ENCODE measurements at regions not wholly inside any gene's neighbourhood (a gene's known extent, or its start where the extent isn't known, plus 50 kb on each side); places are given as distances from the start of the nearest gene placed in this dataset.
A peak's percentile ranks its signal among the peaks of the same experiment; 100 is the strongest.

DNA sequence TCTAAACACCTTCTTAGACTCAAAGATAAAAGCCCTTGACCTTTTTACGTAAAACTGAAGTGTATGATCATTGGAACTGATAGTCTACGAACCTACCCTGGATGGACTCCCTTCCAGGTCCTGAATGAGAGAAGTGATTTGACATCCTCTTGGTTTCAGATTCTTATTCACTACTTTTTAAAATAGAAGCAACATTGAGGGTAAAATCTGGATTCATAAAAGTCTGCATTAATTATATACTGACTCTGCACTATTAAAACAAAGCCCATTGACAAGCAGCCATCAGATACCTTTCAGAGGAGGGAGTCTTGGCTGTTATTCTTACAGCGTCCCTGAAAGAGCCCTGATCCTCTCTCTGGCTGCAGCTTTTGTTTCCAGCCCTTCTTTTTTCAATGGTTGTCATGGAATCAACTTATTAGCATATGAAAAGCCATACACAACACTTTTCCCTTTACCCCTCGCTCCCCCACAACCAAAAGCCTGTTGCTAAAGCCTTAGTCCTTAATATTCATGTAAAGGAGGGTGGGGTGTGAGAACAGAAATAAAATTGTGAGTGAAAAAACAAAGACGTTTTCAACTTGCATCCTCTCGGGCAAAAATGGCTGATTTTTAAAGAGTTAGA is 270.0 kb upstream of the MARCKS start:
- Mint-ChIP-seq H3K4me1 (ENCODE audit: unreplicated experiment) (peaks cover 42% of the 10 kb centered on the region), H3K4me3 (peak overlapping the region; percentile 14), H3K9me3 (peaks cover 9% of the 10 kb centered on the region), H3K27me3 (no peaks in the 10 kb centered on the region), H3K27ac (peak overlapping the region; percentile 2), H3K36me3 (no peaks in the 10 kb centered on the region)
- no peak for TF ChIP-seq CTCF (conservative IDR thresholded peaks at IDR 0.05)
- DNase-seq (ENCODE audit: extremely low spot score, unreplicated experiment), result no peak

DNA sequence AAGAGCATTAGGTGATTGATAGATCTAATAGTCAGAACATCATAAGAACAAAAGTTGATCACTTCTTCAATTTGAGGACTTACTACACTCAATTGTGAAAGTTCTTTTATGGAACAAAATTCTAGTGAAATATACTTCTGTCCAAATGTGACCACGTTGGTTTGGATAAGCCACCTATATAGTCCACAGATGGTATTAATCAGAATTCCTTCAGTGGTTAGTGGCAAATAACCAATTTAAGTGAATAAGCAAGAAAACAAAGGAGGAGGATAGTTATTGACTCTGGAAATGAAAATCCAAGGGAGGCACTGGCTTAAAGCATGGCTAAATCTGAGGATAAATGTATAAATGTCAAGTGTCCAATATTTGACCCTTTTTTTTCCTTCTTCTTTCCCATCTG is 268.5 kb upstream of the MARCKS start:
- Mint-ChIP-seq H3K27me3 (no peaks in the 10 kb centered on the region), H3K9me3 (peaks cover 9% of the 10 kb centered on the region), H3K27ac (no peak overlapping the region), H3K36me3 (no peaks in the 10 kb centered on the region), H3K4me1 (ENCODE audit: unreplicated experiment) (peaks cover 53% of the 10 kb centered on the region), H3K4me3 (no peak overlapping the region)
- TF ChIP-seq CTCF (conservative IDR thresholded peaks at IDR 0.05), result no peak
- no peak for DNase-seq (ENCODE audit: extremely low spot score, unreplicated experiment)

DNA sequence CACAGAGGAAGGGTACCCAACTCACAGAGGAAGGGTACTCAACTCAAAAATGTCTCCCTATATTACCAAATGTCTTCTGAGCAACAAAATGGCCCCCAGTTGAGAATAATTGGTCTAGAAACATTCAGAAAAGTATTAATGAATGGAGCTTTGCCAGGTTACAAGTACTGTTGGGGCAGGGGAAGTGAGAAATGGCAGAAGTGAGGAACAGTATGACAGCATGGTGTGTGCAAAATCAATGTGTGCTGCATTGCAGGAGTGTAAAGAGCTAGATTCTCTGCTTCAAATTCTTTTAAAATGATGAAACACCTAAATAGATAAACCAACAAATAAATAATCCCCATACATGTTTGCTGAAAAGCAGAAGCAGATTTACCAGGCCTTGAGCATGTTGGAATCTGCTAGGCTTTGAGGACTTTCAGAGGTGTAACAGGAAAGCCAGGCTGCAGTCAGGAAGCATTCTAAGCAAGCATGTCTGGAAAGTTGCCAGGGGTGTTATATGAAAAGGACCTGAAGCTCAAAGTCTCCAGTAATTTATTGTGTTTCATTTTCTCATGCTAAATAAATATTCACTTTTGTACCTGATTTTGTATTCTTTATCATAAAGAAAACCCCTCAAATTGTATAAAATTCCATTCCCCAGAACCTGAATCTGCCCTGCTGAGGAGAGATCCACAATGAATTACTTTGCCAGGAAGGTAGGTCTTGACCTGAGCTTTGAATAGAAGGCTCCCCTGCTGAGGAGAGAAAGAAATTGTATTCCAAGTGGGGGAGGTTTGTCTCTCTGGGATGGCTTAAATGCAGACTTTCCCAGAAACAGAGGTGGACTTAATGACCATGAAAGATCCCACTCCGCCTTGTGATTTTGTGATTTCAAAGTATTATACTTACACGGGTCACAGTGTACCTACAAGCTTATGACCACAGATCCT is 265.0 kb upstream of the MARCKS start:
- TF ChIP-seq CTCF (conservative IDR thresholded peaks at IDR 0.05), result no peak
- H3K9me3 Mint-ChIP-seq, result peaks cover 8% of the 10 kb centered on the region
- DNase-seq (ENCODE audit: extremely low spot score, unreplicated experiment), result no peak
- H3K4me1 Mint-ChIP-seq (ENCODE audit: unreplicated experiment), result peaks cover 49% of the 10 kb centered on the region
- no peaks in the 10 kb centered on the region for H3K27me3 Mint-ChIP-seq
- no peaks in the 10 kb centered on the region for H3K36me3 Mint-ChIP-seq
- H3K27ac Mint-ChIP-seq, result peak overlapping the region; percentile 37
- H3K4me3 Mint-ChIP-seq, result no peak overlapping the region

- H3K27me3 Mint-ChIP-seq, result no peaks in the 10 kb centered on the region
- H3K4me1 Mint-ChIP-seq (ENCODE audit: unreplicated experiment), result peaks cover 57% of the 10 kb centered on the region
- H3K9me3 Mint-ChIP-seq, result peaks cover 3% of the 10 kb centered on the region
- no peak for TF ChIP-seq CTCF (conservative IDR thresholded peaks at IDR 0.05)
- no peak overlapping the region for H3K4me3 Mint-ChIP-seq
- DNase-seq (ENCODE audit: extremely low spot score, unreplicated experiment), result no peak
- no peaks in the 10 kb centered on the region for H3K36me3 Mint-ChIP-seq
- no peak overlapping the region for H3K27ac Mint-ChIP-seq
Measured at GRCh38 chr6:113594726-113595125, 262.4 kb upstream of the MARCKS start.

DNA sequence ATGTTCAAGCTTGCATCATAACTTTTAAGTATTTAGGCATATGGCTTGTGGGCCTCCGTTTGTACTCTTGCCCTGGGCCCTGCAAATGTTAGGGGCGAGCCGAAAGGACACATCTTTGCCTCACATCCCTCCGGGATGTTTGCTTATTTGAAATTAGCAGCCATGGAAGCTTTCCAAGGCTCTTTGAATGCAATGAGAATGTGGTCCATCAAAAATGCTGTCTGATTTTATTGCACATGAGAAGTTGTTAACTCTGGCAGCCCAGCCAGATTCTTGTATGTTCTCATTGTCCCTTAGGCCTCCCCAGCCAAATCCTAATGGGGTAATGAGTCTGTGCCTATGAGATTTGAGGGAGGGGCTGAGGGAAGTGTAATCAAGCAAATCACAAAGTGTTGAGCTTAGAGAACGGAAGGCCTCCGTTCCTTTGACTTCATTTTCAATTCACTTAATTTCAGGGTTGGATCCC is 261.2 kb upstream of the MARCKS start:
- Mint-ChIP-seq H3K4me1 (ENCODE audit: unreplicated experiment) (peaks cover 50% of the 10 kb centered on the region), H3K27me3 (no peaks in the 10 kb centered on the region), H3K9me3 (peaks cover 8% of the 10 kb centered on the region), H3K27ac (peak overlapping the region; percentile 14), H3K4me3 (no peak overlapping the region), H3K36me3 (no peaks in the 10 kb centered on the region)
- TF ChIP-seq CTCF (conservative IDR thresholded peaks at IDR 0.05), result no peak
- no peak for DNase-seq (ENCODE audit: extremely low spot score, unreplicated experiment)
